ENCODE measurements at regions not wholly inside any gene's neighbourhood (a gene's known extent, or its start where the extent isn't known, plus 50 kb on each side); places are given as distances from the start of the nearest gene placed in this dataset.
A peak's percentile ranks its signal among the peaks of the same experiment; 100 is the strongest.

DNA sequence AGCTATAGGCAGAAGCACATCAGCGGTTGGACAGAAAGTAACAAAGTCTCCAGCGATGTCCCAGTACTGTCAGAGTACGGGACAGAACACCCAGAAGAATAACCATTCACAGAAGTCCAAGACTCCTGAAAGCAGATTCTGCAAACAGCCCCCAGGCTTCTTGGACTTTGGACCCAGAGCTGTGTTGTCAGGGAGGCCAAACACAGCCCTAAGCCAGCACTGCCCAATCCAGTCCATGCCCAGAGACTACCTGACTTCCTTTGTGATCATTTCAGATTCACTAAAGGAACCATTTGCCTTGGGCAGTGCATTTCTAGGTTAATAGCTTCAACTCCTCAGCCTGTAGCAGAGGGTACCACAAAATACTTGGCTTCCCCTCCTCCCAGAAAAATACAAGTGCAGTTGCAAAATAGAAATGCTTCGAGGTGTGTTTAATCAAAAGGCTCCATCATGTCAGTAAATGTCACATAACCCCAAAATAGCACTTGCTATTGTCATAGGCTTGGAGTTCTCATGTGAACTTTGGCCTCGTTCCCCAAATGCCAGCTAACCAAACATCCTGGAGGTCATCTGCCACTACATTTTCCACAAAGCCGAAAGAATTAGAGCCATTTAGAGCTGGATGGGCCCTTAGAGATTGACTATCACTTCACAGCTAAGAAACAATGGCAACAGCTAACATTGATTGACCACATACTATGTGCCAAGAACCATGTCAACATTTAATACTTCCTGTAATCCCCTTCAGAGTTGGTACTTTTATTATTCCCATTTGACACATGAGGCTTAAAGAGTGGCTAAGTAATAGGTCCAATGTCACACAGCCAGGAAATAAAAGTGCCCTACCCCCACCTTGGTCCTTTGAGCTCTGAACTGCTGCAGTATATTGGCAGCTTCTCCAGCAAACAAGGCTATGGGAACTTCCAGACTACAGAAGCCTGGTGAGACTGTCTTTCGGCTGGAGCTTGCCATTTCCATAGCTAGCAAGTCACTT is 329.9 kb downstream of the FOXO1 start:
- Histone ChIP-seq H3K27ac (peak overlapping the region in 1 of 2 donors; percentile 19), H3K9me3 (no peaks in the 10 kb centered on the region), H3K4me3 (no peak overlapping the region), H3K36me3 (no peaks in the 10 kb centered on the region), H3K27me3 (no peaks in the 10 kb centered on the region), H3K4me1 (no peaks in the 10 kb centered on the region)
- TF ChIP-seq, protein P1, sequence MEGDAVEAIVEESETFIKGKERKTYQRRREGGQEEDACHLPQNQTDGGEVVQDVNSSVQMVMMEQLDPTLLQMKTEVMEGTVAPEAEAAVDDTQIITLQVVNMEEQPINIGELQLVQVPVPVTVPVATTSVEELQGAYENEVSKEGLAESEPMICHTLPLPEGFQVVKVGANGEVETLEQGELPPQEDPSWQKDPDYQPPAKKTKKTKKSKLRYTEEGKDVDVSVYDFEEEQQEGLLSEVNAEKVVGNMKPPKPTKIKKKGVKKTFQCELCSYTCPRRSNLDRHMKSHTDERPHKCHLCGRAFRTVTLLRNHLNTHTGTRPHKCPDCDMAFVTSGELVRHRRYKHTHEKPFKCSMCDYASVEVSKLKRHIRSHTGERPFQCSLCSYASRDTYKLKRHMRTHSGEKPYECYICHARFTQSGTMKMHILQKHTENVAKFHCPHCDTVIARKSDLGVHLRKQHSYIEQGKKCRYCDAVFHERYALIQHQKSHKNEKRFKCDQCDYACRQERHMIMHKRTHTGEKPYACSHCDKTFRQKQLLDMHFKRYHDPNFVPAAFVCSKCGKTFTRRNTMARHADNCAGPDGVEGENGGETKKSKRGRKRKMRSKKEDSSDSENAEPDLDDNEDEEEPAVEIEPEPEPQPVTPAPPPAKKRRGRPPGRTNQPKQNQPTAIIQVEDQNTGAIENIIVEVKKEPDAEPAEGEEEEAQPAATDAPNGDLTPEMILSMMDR (IDR thresholded peaks at IDR 0.05), result no peak
- TF ChIP-seq POLR2AphosphoS5 (IDR thresholded peaks at IDR 0.05) (no peak), POLR2A (IDR thresholded peaks at IDR 0.05) (no peak)
- DNase-seq (ENCODE audit: low spot score in 2 of 2), result peak in 1 of 2 donors; percentile 10
- intact Hi-C loops (cut with DNase I; ENCODE audit: low total_unique reads), result no loop called here

DNA sequence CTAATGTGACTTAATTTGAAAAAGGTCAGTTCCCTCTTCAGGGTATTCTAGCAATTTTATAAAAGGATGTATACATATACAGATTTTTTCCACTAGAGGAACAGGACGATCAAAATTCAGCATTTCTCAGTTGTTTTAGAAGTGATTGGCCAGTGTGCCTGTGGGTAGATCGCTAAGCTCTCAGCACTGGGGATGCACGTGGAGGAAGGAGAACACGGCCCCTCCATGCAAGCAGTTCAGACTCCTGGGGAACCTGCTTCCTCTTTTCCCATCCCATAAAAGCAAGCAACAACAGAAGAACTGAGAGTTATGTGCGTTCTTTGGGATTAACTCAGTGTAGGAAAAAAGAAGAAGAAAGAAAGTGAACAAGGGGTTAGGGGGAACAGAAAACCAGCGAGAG is 328.8 kb downstream of the FOXO1 start:
- Histone ChIP-seq H3K4me3 (no peak overlapping the region), H3K27ac (no peak overlapping the region), H3K9me3 (no peaks in the 10 kb centered on the region), H3K27me3 (no peaks in the 10 kb centered on the region), H3K4me1 (no peaks in the 10 kb centered on the region), H3K36me3 (no peaks in the 10 kb centered on the region)
- DNase-seq (ENCODE audit: low spot score in 2 of 2), result peak in 1 of 2 donors; percentile 13
- intact Hi-C loops (cut with DNase I; ENCODE audit: low total_unique reads), result no loop called here
- no peak for TF ChIP-seq POLR2AphosphoS5 (IDR thresholded peaks at IDR 0.05)
- TF ChIP-seq, protein P1 (IDR thresholded peaks at IDR 0.05), result no peak
- no peak for TF ChIP-seq POLR2A (IDR thresholded peaks at IDR 0.05)

DNA sequence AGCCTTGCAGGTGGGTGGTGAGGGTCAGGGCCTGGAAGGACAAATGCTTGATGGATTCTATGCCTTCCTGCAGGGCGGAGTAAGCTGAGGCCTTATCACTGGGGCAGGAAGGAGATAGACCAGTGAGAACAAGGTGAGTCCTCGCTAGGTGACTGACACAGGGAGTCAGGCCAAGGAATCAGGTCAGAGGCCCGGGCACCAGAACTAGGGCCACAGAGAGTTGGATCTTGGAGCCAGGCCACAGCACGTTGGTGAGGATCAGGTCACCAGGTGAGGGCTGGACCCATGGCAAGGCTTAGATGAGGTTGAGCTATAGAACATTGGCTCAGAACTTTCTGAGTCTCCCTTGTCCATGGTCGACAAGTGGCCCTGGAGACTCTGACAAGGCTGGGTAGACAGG is 328.2 kb downstream of the FOXO1 start:
- Histone ChIP-seq H3K4me1 (no peaks in the 10 kb centered on the region), H3K27me3 (no peaks in the 10 kb centered on the region), H3K27ac (no peak overlapping the region), H3K36me3 (no peaks in the 10 kb centered on the region), H3K4me3 (no peak overlapping the region), H3K9me3 (no peaks in the 10 kb centered on the region)
- intact Hi-C loops (cut with DNase I; ENCODE audit: low total_unique reads), result no loop called here
- TF ChIP-seq, protein P1 (IDR thresholded peaks at IDR 0.05), result no peak
- TF ChIP-seq POLR2AphosphoS5 (IDR thresholded peaks at IDR 0.05), result no peak
- TF ChIP-seq POLR2A (IDR thresholded peaks at IDR 0.05), result no peak
- no peak for DNase-seq (ENCODE audit: low spot score in 2 of 2)

DNA sequence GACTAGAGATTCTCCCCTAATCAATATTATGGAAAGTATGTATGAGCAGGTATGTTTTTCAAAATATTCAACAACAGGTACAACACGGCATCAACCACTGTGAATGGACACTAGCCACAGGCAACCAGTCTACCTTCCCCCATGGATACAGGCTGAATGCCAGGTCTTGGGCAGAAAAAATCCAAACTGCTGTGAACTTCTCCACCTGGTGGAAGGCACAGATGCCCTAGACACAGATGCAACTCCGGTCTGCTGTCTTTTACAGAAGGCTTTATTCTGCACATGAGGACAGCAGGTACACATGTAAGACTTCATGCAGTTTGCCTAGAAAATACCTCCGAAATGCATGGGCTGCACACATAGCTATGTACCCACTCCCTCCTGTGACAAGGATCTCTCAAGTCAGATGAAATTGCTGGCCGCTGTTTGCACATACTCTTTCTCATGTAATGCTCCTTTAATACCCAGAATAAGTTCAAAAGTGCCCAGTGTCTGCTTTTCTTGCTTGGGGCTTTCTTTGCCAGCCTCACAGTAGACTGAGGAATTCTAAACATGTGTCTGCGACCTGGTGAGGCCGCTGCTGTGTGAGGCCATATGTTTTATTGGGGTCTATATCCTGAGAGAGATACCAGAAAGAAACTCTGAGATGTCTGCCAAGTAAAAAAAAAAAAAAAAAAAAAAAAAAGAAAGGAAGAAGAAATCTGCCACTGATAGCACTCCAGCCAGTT is 325.9 kb downstream of the FOXO1 start:
- Histone ChIP-seq H3K9me3 (no peaks in the 10 kb centered on the region), H3K36me3 (no peaks in the 10 kb centered on the region), H3K4me1 (no peaks in the 10 kb centered on the region), H3K27me3 (no peaks in the 10 kb centered on the region), H3K4me3 (no peak overlapping the region), H3K27ac (no peak overlapping the region)
- intact Hi-C loops (cut with DNase I; ENCODE audit: low total_unique reads), result no loop called here
- TF ChIP-seq, protein P1 (IDR thresholded peaks at IDR 0.05), result no peak
- no peak for TF ChIP-seq POLR2A (IDR thresholded peaks at IDR 0.05)
- no peak for TF ChIP-seq POLR2AphosphoS5 (IDR thresholded peaks at IDR 0.05)
- DNase-seq (ENCODE audit: low spot score in 2 of 2), result no peak

DNA sequence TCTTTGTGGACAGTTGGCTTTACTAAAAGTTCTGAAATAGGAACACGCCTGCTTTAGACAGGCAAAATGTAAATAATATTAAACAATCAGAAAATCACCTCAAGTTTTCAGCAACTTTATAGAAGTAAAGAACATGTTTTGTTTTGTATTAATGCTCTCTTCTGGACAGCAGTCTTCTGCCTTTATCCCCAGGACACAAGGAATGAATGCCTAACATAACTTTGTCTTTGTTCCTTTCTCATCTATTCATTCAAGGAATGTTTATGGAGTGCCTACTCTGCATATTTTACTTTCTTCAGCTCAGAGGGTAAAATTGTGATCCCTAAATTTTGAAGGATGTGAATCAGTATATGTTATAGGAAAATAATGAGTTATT is 325.4 kb downstream of the FOXO1 start:
- H3K4me3 ChIP-seq, result no peak overlapping the region
- no peaks in the 10 kb centered on the region for H3K9me3 ChIP-seq
- no peaks in the 10 kb centered on the region for H3K4me1 ChIP-seq
- DNase-seq (ENCODE audit: low spot score in 2 of 2), result no peak
- no peaks in the 10 kb centered on the region for H3K36me3 ChIP-seq
- H3K27ac ChIP-seq, result no peak overlapping the region
- intact Hi-C loops (cut with DNase I; ENCODE audit: low total_unique reads), result no loop called here
- H3K27me3 ChIP-seq, result no peaks in the 10 kb centered on the region
- TF ChIP-seq POLR2AphosphoS5 (IDR thresholded peaks at IDR 0.05) (no peak), POLR2A (IDR thresholded peaks at IDR 0.05) (no peak)
- TF ChIP-seq, protein P1 (IDR thresholded peaks at IDR 0.05), result no peak

All from breast epithelium (tissue), 4 donors.